AG08395 (cell line): ENCODE measurements at regions not wholly inside any gene's neighbourhood (a gene's known extent, or its start where the extent isn't known, plus 50 kb on each side); places are given as distances from the start of the nearest gene placed in this dataset.
"Not testable (repeated sequence)": the region's sequence is repeated elsewhere in the genome, so short reads cannot be mapped to it uniquely, and the experiment has no call there.

Experiments
- DNase-seq: peaks from one replicate; pipeline ENCODE4 v3.0.0; 2012; ENCODE audit warnings: mixed read lengths, low spot score

GRCh38 chr14:43541356-43541755 is 965.7 kb downstream of the FSCB start:
- no peak for DNase-seq

- no peak for DNase-seq
Observed at GRCh38 chr14:43540948-43541347, 966.1 kb downstream of the FSCB start.

GRCh38 chr14:43539210-43539609 is 967.9 kb downstream of the FSCB start:
- DNase-seq: no peak

GRCh38 chr14:43535231-43535838 is 971.7 kb downstream of the FSCB start:
- no peak for DNase-seq

DNA sequence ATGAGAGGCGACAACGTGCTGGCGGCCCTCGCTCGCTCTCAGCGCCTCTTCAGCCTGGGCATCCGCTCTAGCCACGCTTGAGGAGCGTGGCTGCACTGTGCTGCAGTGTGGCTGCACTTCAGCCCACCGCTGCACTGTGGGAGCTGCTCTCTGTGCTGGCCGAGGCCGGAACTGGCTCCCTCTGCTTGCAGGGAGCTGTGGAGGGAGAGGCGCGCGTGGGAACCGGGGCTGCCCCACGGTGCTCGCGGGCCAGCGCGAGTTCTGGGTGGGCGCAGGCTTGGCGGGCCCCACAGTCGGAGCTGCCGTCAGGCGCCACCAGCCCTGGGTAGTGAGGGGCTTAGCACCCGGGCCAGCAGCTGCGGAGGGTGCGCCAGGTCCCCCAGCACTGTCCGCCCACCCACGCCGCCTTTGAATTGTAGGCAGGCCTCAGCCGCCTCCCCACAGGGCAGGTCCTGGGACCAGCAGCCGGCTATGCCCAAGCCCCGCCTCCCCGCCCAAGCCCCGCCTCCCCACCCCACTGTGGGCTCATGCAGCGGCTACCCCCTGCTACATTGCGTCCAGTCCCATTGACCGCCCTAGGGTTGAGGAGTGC is 974.2 kb downstream of the FSCB start:
- DNase-seq: no peak

DNA sequence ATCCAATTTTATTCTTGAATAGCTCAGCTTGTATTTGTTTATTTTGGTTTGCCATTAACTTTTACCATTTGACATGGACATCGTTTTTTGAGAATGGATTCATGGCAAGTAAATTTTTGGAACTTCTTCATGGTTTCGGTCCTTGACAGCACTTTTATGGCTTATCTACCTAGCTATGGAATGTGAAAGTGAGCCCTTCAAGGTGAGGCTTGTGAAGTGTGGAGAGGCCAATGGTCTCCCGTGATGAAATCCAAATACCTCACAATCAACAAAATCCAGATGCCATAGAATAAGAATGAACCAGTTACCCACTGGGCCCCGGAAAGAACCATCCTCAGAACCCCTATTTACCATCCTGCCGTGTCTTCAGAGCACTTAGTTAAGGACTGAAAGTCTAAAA is 978.8 kb downstream of the FSCB start:
- DNase-seq: no peak

DNA sequence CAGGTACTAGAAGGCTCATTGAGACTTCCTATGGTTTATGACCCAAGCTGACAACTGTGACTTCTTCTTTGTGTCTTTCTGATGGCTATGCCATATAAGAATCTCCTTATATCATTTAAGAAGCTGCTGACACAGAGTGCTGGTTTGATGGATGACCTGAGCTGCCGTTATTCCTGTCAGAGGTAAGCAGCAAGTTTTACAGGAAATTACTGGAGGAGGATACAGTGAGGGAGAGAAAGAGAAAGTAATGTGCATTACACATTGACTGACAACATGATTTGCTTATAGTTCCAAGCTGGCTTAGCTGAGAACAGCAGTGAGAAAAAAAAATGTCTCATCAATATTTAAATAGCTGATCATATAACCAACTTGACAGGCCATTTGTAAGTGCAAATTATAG is 981.4 kb downstream of the FSCB start:
- DNase-seq: no peak

- no peak for DNase-seq
Observed at GRCh38 chr14:43522901-43523300, 984.2 kb downstream of the FSCB start.

- no peak for DNase-seq
Observed at GRCh38 chr14:43522191-43522590, 984.9 kb downstream of the FSCB start.

GRCh38 chr14:43503508-43503907 is 1003.6 kb downstream of the FSCB start:
- DNase-seq: no peak

GRCh38 chr14:43492359-43492758 is 1014.7 kb downstream of the FSCB start:
- DNase-seq: not testable (repeated sequence)

DNA sequence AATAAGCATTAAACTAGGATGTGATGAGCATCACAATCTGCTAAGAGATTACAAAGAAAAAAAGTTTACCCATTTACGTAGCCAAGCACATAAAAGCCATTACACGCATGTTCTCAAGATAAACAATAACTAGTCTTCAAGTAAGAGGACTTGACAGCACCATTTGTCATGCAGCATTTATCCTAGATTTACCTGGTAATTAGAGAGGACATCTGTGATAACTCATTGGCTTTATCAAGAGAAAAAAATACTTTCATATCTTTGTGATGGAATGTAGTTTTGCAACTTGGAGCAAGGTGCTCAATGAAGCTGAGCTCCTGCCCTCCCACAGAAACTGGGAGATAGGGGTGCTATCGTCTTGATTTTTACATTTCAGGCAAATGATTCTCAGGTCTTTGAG is 1023.7 kb downstream of the FSCB start:
- DNase-seq: no peak

DNA sequence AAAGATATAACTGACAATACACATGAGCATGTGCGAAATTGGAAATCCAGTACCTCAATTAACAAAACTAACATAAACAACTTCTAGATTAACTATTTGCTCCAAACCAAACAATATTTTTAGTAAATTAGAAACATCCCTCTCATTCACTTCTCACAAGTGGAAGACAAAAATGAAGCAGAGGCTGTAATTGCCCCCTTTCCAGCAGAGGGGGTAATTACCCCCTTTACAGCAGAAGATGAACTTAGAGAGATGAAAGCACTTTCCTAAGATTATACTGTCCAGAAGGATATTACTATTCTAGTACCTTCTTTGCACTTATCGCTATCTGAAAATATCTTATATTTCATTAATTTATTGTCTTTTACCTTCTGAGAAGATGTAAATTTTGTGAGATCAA is 1025.2 kb downstream of the FSCB start:
- DNase-seq: no peak

DNA sequence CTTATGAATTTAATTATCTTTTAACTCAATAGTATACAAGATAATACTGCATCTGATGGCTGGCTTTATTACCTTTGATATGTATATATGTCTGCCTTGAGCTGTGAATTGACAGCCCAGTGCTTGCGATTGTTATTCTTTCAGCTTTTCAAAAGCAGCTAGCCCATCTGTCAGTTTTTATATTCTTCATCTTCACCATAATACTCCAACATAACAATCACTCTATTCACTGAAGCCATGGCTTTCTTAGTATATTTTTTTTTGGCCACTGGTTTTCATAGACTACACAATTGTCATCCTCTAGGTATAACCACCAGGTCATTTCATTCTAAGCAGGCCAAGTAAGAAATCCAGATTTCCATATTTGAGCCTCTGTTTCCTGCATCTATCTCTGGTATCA is 1026.1 kb downstream of the FSCB start:
- no peak for DNase-seq

- no peak for DNase-seq
Observed at GRCh38 chr14:43479596-43480195, 1027.4 kb downstream of the FSCB start.

- no peak for DNase-seq
Observed at GRCh38 chr14:43476822-43477221, 1030.3 kb downstream of the FSCB start.

- no peak for DNase-seq
Observed at GRCh38 chr14:43475757-43476156, 1031.3 kb downstream of the FSCB start.

GRCh38 chr14:43471595-43471994 is 1035.5 kb downstream of the FSCB start:
- DNase-seq: no peak

DNA sequence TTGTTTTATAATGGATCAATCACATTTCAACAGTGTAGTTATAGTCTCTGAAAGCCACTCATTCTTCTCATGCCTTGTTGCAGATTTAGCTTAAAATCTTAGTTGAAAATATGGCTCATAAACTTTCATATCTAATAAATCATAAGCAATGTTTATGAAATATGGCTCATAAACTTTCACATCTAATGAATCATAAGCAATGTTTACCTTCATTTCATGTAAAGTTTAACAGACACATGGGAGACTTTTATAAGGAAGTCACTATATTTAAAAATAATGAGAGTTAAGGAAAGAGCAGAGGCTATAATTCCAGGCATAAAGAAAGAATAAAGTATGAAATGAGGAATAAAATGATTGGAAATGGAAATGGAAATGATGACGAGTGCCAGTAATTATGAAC is 1042.1 kb downstream of the FSCB start:
- no peak for DNase-seq

- no peak for DNase-seq
Observed at GRCh38 chr14:43449291-43449690, 1057.8 kb downstream of the FSCB start.

- no peak for DNase-seq
Observed at GRCh38 chr14:43438056-43438455, 1069.0 kb downstream of the FSCB start.

- no peak for DNase-seq
Observed at GRCh38 chr14:43418324-43418723, 1088.8 kb downstream of the FSCB start.

DNA sequence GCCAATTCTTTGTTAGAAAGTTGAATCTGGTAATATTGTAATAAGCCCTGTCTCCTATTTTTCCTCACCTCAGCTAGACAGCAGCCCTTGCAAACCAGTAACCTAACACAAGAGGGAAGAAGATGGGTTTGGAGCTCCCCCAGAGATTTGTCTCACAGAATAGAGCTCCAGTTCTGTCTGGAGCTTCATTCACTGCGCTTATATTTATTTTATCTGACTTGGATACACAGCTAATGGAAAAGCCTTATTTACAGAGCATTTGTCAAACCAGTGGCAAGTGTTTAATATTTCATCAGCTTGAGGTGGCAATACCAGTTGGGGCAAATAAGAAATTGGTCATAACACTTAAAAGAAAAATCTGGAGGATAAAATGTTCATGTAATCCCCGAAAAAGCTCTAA is 1094.0 kb downstream of the FSCB start:
- no peak for DNase-seq

DNA sequence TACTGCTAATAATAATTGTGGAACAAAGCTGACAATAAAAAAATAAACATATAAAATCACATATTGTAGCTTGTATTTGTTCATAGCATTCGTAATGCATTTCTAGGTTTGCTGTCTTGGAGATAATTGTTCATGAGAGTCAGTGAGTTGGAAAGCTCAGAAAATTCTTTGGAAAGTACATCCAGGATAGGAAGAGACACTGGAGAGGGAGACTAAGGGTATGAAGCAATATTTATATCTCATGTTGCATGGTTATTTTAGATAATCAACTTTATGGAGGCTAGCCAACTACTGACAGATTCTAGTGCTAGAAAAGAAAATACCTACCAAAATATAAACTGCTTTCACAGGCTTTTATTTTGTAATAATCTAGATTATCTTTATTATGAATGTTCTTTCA is 1095.2 kb downstream of the FSCB start:
- DNase-seq: no peak
